Testis (tissue), 2 donors: ENCODE measurements at regions not wholly inside any gene's neighbourhood (a gene's known extent, or its start where the extent isn't known, plus 50 kb on each side); places are given as distances from the start of the nearest gene placed in this dataset.

ENCODE experiments used
- DNase-seq: peaks from one replicate; pipeline ENCODE4 v3.0.0-alpha.2; 2019
- H3K27ac ChIP-seq, 2 donors: fragments of 200-600 bp; sonication (generic); one replicate each; pipeline ENCODE4 v1.5.1; 2019
- H3K27me3 ChIP-seq: fragments of 200-600 bp; sonication (generic); one replicate; pipeline ENCODE4 v1.5.1; 2019
- H3K36me3 ChIP-seq: fragments of 200-600 bp; sonication (generic); one replicate; pipeline ENCODE4 v1.5.1; 2017; ENCODE audit warnings: low read depth; ENCODE audit errors: missing control alignments
- H3K4me1 ChIP-seq: fragments of 200-600 bp; sonication (generic); one replicate; pipeline ENCODE4 v1.5.1; 2019
- H3K4me3 ChIP-seq, 2 donors: fragments of 200-600 bp; sonication (generic); one replicate each; pipeline ENCODE4 v1.5.1; 2017 to 2019
- H3K9me3 ChIP-seq: fragments of 200-600 bp; sonication (generic); one replicate; pipeline ENCODE4 v1.5.1; 2017
- POLR2A ChIP-seq: fragments of 450-650 bp; IDR thresholded peaks from one replicate; pipeline ENCODE4 v1.6.1; 2017; ENCODE audit warnings: antibody characterized with exemption, mild to moderate bottlenecking, moderate library complexity
- WGBS, 2 donors: methylation state at CpG; one replicate each; pipeline ENCODE4 v1.1.5; 2018; 5-methylcytosine and 5-hydroxymethylcytosine counted together
- intact Hi-C: fragments of 100-400 bp; cut with DNase I; formaldehyde crosslinking; loops from one replicate; pipeline ENCODE4 v1.15.1; 2023; ENCODE audit warnings: low total_unique reads
- TF ChIP-seq, protein P1 (sequence below), 3 experiments: fragments of 450-650 bp in 2 of 3; fragments of 200-600 bp in 1 of 3; sonication (generic) in 1 of 3; IDR thresholded peaks; one replicate each; pipeline ENCODE4 v1.5.1; 2016 to 2019; ENCODE audit warnings: antibody characterized with exemption in 3 of 3, mild to moderate bottlenecking in 2 of 3, moderate library complexity in 1 of 3

DNA sequence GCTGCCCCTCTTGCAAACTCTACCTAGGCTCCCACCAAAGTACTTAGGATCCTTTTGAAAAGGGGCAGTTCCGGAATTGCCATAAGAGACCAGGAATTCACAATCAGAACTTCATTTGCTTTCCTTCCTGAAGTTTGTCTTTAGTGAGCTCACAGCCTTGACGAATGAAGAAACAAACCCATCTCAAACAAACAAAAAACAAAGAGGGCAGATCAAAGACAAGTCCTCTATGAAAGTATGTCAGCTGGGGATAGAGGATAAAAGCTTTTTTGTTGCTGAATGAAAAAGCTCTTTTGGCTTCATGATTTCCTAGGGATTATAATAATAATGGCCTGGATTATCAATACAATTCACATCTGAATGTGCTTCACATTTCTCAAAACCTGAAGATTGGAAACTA is 357.9 kb upstream of the DUSP10 start:
- TF ChIP-seq, protein P1, sequence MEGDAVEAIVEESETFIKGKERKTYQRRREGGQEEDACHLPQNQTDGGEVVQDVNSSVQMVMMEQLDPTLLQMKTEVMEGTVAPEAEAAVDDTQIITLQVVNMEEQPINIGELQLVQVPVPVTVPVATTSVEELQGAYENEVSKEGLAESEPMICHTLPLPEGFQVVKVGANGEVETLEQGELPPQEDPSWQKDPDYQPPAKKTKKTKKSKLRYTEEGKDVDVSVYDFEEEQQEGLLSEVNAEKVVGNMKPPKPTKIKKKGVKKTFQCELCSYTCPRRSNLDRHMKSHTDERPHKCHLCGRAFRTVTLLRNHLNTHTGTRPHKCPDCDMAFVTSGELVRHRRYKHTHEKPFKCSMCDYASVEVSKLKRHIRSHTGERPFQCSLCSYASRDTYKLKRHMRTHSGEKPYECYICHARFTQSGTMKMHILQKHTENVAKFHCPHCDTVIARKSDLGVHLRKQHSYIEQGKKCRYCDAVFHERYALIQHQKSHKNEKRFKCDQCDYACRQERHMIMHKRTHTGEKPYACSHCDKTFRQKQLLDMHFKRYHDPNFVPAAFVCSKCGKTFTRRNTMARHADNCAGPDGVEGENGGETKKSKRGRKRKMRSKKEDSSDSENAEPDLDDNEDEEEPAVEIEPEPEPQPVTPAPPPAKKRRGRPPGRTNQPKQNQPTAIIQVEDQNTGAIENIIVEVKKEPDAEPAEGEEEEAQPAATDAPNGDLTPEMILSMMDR (IDR thresholded peaks at IDR 0.05): no peak
- TF ChIP-seq POLR2A: no peak
- H3K4me1 ChIP-seq: no peaks in the 10 kb centered on the region
- intact Hi-C loops: no loop called here
- H3K27ac ChIP-seq: no peak overlapping the region
- H3K9me3 ChIP-seq: no peaks in the 10 kb centered on the region
- no peaks in the 10 kb centered on the region for H3K27me3 ChIP-seq
- H3K4me3 ChIP-seq: no peak overlapping the region
- H3K36me3 ChIP-seq: no peaks in the 10 kb centered on the region
- no peak for DNase-seq
- WGBS, 2 donors: 55 to 84% methylated on average over 2 of the region's 2 CpGs

DNA sequence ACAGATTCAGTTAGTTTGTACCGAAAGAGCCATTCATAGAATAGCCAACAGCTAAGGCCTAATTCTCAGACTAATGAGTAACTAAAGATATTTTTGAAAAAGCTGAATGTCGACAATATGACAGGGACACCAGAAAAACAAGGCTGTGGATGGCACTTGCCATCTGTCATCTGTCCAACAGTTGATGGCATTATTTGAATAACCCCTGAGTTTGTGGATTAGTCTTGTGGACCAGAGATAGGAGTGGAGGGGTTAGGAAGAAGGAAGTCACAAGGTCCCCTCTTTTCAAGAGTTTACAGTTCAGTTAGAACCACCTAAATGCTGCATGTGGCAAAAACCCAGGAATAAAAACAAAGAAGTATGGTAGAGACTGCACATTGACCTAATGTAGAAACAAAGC is 356.5 kb upstream of the DUSP10 start:
- Histone ChIP-seq H3K4me3 (no peak overlapping the region), H3K27me3 (no peaks in the 10 kb centered on the region), H3K9me3 (no peaks in the 10 kb centered on the region), H3K4me1 (no peaks in the 10 kb centered on the region), H3K36me3 (no peaks in the 10 kb centered on the region), H3K27ac (no peak overlapping the region)
- intact Hi-C loops: no loop called here
- WGBS, 2 donors: 59 to 72% methylated on average over 2 of the region's 2 CpGs
- TF ChIP-seq, protein P1 (IDR thresholded peaks at IDR 0.05): no peak
- no peak for TF ChIP-seq POLR2A
- no peak for DNase-seq

DNA sequence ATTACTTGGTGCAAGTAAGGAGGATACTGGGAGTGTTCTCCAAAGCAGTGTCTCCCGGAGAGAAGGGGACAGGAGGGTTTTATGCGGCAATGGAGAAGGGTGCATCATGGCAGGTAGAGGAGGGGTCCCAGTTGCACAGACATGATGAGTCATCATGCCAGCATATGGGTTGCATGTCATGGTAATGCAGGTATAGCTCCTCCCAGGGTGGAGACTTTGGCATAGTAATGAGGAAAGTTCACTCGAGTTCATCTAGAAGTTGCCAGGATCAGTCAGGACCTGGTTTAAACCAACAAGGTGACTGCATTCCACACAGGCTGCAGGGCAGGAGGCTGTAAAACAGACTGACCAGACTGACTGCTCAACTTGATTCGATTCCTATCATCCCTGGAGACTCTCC is 355.7 kb upstream of the DUSP10 start:
- no peak for DNase-seq
- intact Hi-C loops: no loop called here
- Histone ChIP-seq H3K4me3 (no peak overlapping the region), H3K27me3 (no peaks in the 10 kb centered on the region), H3K36me3 (no peaks in the 10 kb centered on the region), H3K4me1 (no peaks in the 10 kb centered on the region), H3K9me3 (no peaks in the 10 kb centered on the region), H3K27ac (no peak overlapping the region)
- 80 to 89% methylated on average over 4 of the region's 4 CpGs for WGBS, 2 donors
- no peak for TF ChIP-seq POLR2A
- TF ChIP-seq, protein P1 (IDR thresholded peaks at IDR 0.05): no peak

DNA sequence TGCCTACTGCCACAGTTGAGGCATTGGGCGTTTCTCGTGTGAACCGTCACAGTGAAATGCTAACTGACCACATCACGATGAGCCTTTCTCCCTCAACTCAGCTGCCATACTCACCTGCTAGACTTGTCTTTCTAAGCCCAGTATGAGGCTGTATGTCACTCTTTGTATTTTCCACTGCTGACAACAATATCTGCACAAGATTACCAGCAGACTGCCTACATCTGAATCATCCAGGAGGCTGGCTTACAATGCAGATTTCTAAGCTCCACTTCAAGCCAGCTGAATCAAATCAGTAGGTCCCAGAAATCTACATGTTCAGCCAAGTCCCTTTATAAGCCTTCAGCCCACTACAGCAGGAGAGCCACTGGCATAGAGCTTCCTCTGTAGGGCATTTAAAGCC is 355.0 kb upstream of the DUSP10 start:
- DNase-seq: no peak
- Histone ChIP-seq H3K9me3 (no peaks in the 10 kb centered on the region), H3K4me1 (no peaks in the 10 kb centered on the region), H3K27me3 (no peaks in the 10 kb centered on the region), H3K27ac (no peak overlapping the region), H3K4me3 (no peak overlapping the region), H3K36me3 (no peaks in the 10 kb centered on the region)
- TF ChIP-seq, protein P1 (IDR thresholded peaks at IDR 0.05): no peak
- no peak for TF ChIP-seq POLR2A
- intact Hi-C loops: no loop called here
- WGBS, 2 donors: 77 to 86% methylated on average over 4 of the region's 4 CpGs

DNA sequence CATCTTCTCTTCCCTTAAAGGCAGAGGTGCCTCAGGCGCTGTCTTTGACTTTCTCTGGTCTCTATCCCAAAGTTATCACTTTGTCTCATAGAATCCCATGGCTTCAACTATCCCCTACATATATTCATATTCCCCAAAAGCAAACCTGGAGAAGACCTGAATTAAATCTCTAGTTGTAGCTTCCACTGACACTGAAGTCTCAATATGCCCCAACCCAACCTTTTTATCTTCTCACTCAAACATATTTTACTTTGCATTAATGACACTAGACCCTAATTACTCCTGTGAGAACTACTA is 354.5 kb upstream of the DUSP10 start:
- H3K4me3 ChIP-seq: no peak overlapping the region
- WGBS, 2 donors: 67 to 86% methylated on average over 1 of the region's 1 CpG
- no peak overlapping the region for H3K27ac ChIP-seq
- no peaks in the 10 kb centered on the region for H3K27me3 ChIP-seq
- no peak for DNase-seq
- H3K9me3 ChIP-seq: no peaks in the 10 kb centered on the region
- H3K36me3 ChIP-seq: no peaks in the 10 kb centered on the region
- no peaks in the 10 kb centered on the region for H3K4me1 ChIP-seq
- TF ChIP-seq, protein P1 (IDR thresholded peaks at IDR 0.05): peak in 1 of 3 experiments; percentile 32
- TF ChIP-seq POLR2A: no peak
- intact Hi-C loops: no loop called here
